22Rv1 (cell line): ENCODE measurements at regions not wholly inside any gene's neighbourhood (a gene's known extent, or its start where the extent isn't known, plus 50 kb on each side); places are given as distances from the start of the nearest gene placed in this dataset.

Experiments
- ZFX ChIP-seq: fragments of 450-650 bp; IDR thresholded peaks from 2 replicates; pipeline ENCODE4 v1.6.1; 2017; ENCODE audit warnings: antibody characterized with exemption, borderline replicate concordance
- TF ChIP-seq, protein P1 (sequence below): fragments of 450-650 bp; IDR thresholded peaks from 2 replicates; pipeline ENCODE4 v1.5.1; 2017; ENCODE audit warnings: mild to moderate bottlenecking

DNA sequence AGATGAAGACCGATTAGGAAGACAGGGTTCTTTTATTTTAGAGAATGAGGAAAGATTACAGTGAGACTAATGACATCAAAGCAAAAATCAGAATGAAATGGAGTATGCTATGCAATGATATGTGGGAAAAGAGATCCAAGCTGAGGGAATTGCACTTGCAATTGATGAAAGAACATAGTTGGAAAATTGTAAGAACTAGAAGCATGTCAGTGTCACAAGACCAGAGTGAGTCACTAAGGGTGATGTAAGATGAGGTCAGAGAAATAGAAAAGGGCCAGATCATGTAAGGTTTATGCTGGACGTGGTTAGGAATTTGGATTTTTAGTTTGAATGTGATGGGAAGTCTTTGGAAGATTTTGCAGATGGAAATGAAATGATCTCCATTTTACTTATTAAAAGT, 1937.3 kb downstream of the OLFM4 start:
- TF ChIP-seq, protein P1, sequence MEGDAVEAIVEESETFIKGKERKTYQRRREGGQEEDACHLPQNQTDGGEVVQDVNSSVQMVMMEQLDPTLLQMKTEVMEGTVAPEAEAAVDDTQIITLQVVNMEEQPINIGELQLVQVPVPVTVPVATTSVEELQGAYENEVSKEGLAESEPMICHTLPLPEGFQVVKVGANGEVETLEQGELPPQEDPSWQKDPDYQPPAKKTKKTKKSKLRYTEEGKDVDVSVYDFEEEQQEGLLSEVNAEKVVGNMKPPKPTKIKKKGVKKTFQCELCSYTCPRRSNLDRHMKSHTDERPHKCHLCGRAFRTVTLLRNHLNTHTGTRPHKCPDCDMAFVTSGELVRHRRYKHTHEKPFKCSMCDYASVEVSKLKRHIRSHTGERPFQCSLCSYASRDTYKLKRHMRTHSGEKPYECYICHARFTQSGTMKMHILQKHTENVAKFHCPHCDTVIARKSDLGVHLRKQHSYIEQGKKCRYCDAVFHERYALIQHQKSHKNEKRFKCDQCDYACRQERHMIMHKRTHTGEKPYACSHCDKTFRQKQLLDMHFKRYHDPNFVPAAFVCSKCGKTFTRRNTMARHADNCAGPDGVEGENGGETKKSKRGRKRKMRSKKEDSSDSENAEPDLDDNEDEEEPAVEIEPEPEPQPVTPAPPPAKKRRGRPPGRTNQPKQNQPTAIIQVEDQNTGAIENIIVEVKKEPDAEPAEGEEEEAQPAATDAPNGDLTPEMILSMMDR = no peak
- no peak for TF ChIP-seq ZFX
